Mammary epithelial cell (primary cell): ENCODE measurements at regions not wholly inside any gene's neighbourhood (a gene's known extent, or its start where the extent isn't known, plus 50 kb on each side); places are given as distances from the start of the nearest gene placed in this dataset.

Source experiments
- CTCF ChIP-seq, 2 donors: IDR thresholded peaks in 1 of 2; conservative IDR thresholded peaks in 1 of 2; 2 replicates each; pipeline ENCODE4 v1.5.1; 2011 to 2012; ENCODE audit warnings: inconsistent platforms in 2 of 2, low read length in 2 of 2, mild to moderate bottlenecking in 2 of 2, control low read depth in 1 of 2, low read depth in 1 of 2; ENCODE audit not compliant: insufficient read depth in 1 of 2; ENCODE audit errors: extremely low read depth in 1 of 2
- EZH2 ChIP-seq: IDR thresholded peaks from 2 replicates; pipeline ENCODE4 v1.6.1; 2012; ENCODE audit warnings: low read length, inconsistent platforms, borderline replicate concordance

- TF ChIP-seq CTCF (conservative IDR thresholded peaks at IDR 0.05 in 1 of 2, IDR thresholded peaks at IDR 0.05 in 1 of 2; ENCODE audit: extremely low read depth in 1 of 2, insufficient read depth in 1 of 2, low read depth in 1 of 2, low read length in 2 of 2) (no peak), EZH2 (no peak)
Observed at GRCh38 chr5:30458681-30459080, 734.8 kb upstream of the CDH6 start.
